ENCODE measurements at regions not wholly inside any gene's neighbourhood (a gene's known extent, or its start where the extent isn't known, plus 50 kb on each side); places are given as distances from the start of the nearest gene placed in this dataset.

DNA sequence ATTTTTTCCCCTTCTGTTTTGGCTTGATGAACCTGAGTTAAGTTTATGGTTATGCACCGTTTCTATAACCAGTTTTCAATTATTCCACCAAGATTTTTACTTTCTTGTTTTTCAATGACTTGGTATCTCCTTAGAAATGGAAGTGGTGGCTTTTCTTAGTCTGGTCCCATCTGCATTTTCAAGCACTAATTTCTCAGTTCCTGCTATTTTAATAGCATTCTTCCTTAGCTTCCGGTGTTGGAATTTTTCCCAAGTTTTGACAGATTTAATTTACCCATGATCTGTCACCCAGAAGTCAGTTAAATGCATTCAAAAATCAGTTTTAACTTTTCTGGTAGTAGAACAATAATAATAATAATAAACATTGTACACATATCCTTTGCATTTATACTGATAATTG lies 184.6 kb upstream of the OLFM3 start:
- TF ChIP-seq CTCF (IDR thresholded peaks at IDR 0.05): no peak
- no peak for TF ChIP-seq POLR2A (IDR thresholded peaks at IDR 0.05)
- TF ChIP-seq POLR2AphosphoS5 (IDR thresholded peaks at IDR 0.05): no peak

Data from upper lobe of left lung (tissue), 4 donors.